ENCODE measurements at regions not wholly inside any gene's neighbourhood (a gene's known extent, or its start where the extent isn't known, plus 50 kb on each side); places are given as distances from the start of the nearest gene placed in this dataset.
"Not testable (repeated sequence)": the region's sequence is repeated elsewhere in the genome, so short reads cannot be mapped to it uniquely, and the experiment has no call there.

- TF ChIP-seq CTCF (IDR thresholded peaks at IDR 0.05; ENCODE audit: insufficient read depth, low read length, severe bottlenecking), result no peak
- no peak overlapping the region for H3K4me3 ChIP-seq (ENCODE audit: low read depth, low read length)
- DNase-seq (ENCODE audit: low read depth), result peak; percentile 6
- no peak for FAIRE-seq
- H3K27me3 ChIP-seq (ENCODE audit: control insufficient read depth, insufficient read depth, low read length), result no peaks in the 10 kb centered on the region
- no peaks in the 10 kb centered on the region for H3K36me3 ChIP-seq (ENCODE audit: control insufficient read depth, insufficient read depth, low read length)
Observed at GRCh38 chr22:33180356-33180755, 122.2 kb upstream of the SYN3 start.

- FAIRE-seq (no peak), DNase-seq (ENCODE audit: low read depth) (no peak)
- Histone ChIP-seq H3K27me3 (ENCODE audit: control insufficient read depth, insufficient read depth, low read length) (no peaks in the 10 kb centered on the region), H3K4me3 (ENCODE audit: low read depth, low read length) (no peak overlapping the region), H3K36me3 (ENCODE audit: control insufficient read depth, insufficient read depth, low read length) (no peaks in the 10 kb centered on the region)
- TF ChIP-seq CTCF (IDR thresholded peaks at IDR 0.05; ENCODE audit: insufficient read depth, low read length, severe bottlenecking), result no peak
Observed at GRCh38 chr22:33167998-33168790, 110.0 kb upstream of the SYN3 start.

- peak; percentile 98 for FAIRE-seq
- DNase-seq (ENCODE audit: low read depth), result no peak
- TF ChIP-seq CTCF (IDR thresholded peaks at IDR 0.05; ENCODE audit: insufficient read depth, low read length, severe bottlenecking), result no peak
- Histone ChIP-seq H3K4me3 (ENCODE audit: low read depth, low read length) (no peak overlapping the region), H3K36me3 (ENCODE audit: control insufficient read depth, insufficient read depth, low read length) (no peaks in the 10 kb centered on the region), H3K27me3 (ENCODE audit: control insufficient read depth, insufficient read depth, low read length) (no peaks in the 10 kb centered on the region)
Observed at GRCh38 chr22:33166206-33166605, 108.0 kb upstream of the SYN3 start.

GRCh38 chr22:33163815-33164214, 105.6 kb upstream of the SYN3 start:
- no peak for FAIRE-seq
- Histone ChIP-seq H3K4me3 (ENCODE audit: low read depth, low read length) (no peak overlapping the region), H3K27me3 (ENCODE audit: control insufficient read depth, insufficient read depth, low read length) (no peaks in the 10 kb centered on the region), H3K36me3 (ENCODE audit: control insufficient read depth, insufficient read depth, low read length) (no peaks in the 10 kb centered on the region)
- TF ChIP-seq CTCF (IDR thresholded peaks at IDR 0.05; ENCODE audit: insufficient read depth, low read length, severe bottlenecking), result no peak
- DNase-seq (ENCODE audit: low read depth), result no peak

GRCh38 chr22:33162196-33162595, 104.0 kb upstream of the SYN3 start:
- no peak for DNase-seq (ENCODE audit: low read depth)
- Histone ChIP-seq H3K36me3 (ENCODE audit: control insufficient read depth, insufficient read depth, low read length) (no peaks in the 10 kb centered on the region), H3K27me3 (ENCODE audit: control insufficient read depth, insufficient read depth, low read length) (no peaks in the 10 kb centered on the region), H3K4me3 (ENCODE audit: low read depth, low read length) (no peak overlapping the region)
- no peak for FAIRE-seq
- TF ChIP-seq CTCF (IDR thresholded peaks at IDR 0.05; ENCODE audit: insufficient read depth, low read length, severe bottlenecking), result no peak

- Histone ChIP-seq H3K4me3 (ENCODE audit: low read depth, low read length) (no peak overlapping the region), H3K27me3 (ENCODE audit: control insufficient read depth, insufficient read depth, low read length) (no peaks in the 10 kb centered on the region), H3K36me3 (ENCODE audit: control insufficient read depth, insufficient read depth, low read length) (no peaks in the 10 kb centered on the region)
- DNase-seq (ENCODE audit: low read depth) (no peak), FAIRE-seq (no peak)
- TF ChIP-seq CTCF (IDR thresholded peaks at IDR 0.05; ENCODE audit: insufficient read depth, low read length, severe bottlenecking), result no peak
Observed at GRCh38 chr22:33160525-33160924, 102.3 kb upstream of the SYN3 start.

GRCh38 chr22:33154967-33155366, 96.8 kb upstream of the SYN3 start:
- not testable (repeated sequence) for H3K27me3 ChIP-seq (ENCODE audit: control insufficient read depth, insufficient read depth, low read length); H3K36me3 ChIP-seq (ENCODE audit: control insufficient read depth, insufficient read depth, low read length); H3K4me3 ChIP-seq (ENCODE audit: low read depth, low read length); DNase-seq (ENCODE audit: low read depth); FAIRE-seq
